H9 (cell line): ENCODE measurements at regions not wholly inside any gene's neighbourhood (a gene's known extent, or its start where the extent isn't known, plus 50 kb on each side); places are given as distances from the start of the nearest gene placed in this dataset.
A peak's percentile ranks its signal among the peaks of the same experiment; 100 is the strongest.

ENCODE experiments used
- DNase-seq: peaks from one replicate; pipeline ENCODE4 v3.0.0-alpha.2; 2017
- H2AFZ ChIP-seq: one replicate; pipeline ENCODE4 v1.6.1; 2013; ENCODE audit warnings: mild to moderate bottlenecking, low read length, control low read depth, moderate library complexity
- H2AK5ac ChIP-seq: 2 replicates; pipeline ENCODE4 v1.6.1; 2013; ENCODE audit warnings: low read length, control low read depth, mixed read lengths; ENCODE audit not compliant: insufficient read length
- H2BK120ac ChIP-seq: one replicate; pipeline ENCODE4 v1.6.1; 2013; ENCODE audit warnings: low read depth, mild to moderate bottlenecking, low read length, control low read depth, inconsistent platforms; ENCODE audit not compliant: poor library complexity, severe bottlenecking
- H2BK12ac ChIP-seq: 2 replicates; pipeline ENCODE4 v1.6.1; 2013; ENCODE audit warnings: low read length, control low read depth, mixed read lengths, low read depth; ENCODE audit not compliant: insufficient read length
- H2BK15ac ChIP-seq: 2 replicates; pipeline ENCODE4 v1.6.1; 2013; ENCODE audit warnings: low read depth, low read length, control low read depth
- H2BK20ac ChIP-seq: one replicate; pipeline ENCODE4 v1.6.1; 2013; ENCODE audit warnings: low read depth, mild to moderate bottlenecking, low read length, control low read depth, inconsistent platforms; ENCODE audit not compliant: poor library complexity, severe bottlenecking
- H2BK5ac ChIP-seq: 2 replicates; pipeline ENCODE4 v1.6.1; 2013; ENCODE audit warnings: low read length, control low read depth, mixed read lengths; ENCODE audit not compliant: insufficient read length
- H3K14ac ChIP-seq: 2 replicates; pipeline ENCODE4 v1.6.1; 2013; ENCODE audit warnings: low read length, control low read depth; ENCODE audit not compliant: insufficient read depth
- H3K18ac ChIP-seq: 2 replicates; pipeline ENCODE4 v1.6.1; 2013; ENCODE audit warnings: low read depth, mild to moderate bottlenecking, mixed read lengths, low read length, control low read depth; ENCODE audit not compliant: insufficient read length
- H3K23ac ChIP-seq: 2 replicates; pipeline ENCODE4 v1.6.1; 2013; ENCODE audit warnings: low read length, control low read depth, mixed read lengths, low read depth; ENCODE audit not compliant: insufficient read length
- H3K23me2 ChIP-seq: 2 replicates; pipeline ENCODE4 v1.6.1; 2013; ENCODE audit warnings: low read depth, mild to moderate bottlenecking, mixed read lengths, low read length, control low read depth; ENCODE audit not compliant: insufficient read length, poor library complexity, severe bottlenecking
- H3K27ac ChIP-seq: 2 replicates; pipeline ENCODE4 v1.5.1; 2013; ENCODE audit warnings: low read length, control low read depth, mixed read lengths, low read depth; ENCODE audit not compliant: insufficient read length
- H3K27me3 ChIP-seq: 2 replicates; pipeline ENCODE4 v1.6.1; 2013; ENCODE audit warnings: low read length, control low read depth, inconsistent platforms; ENCODE audit not compliant: insufficient read depth
- H3K4ac ChIP-seq: 2 replicates; pipeline ENCODE4 v1.6.1; 2013; ENCODE audit warnings: low read depth, mild to moderate bottlenecking, control low read depth, inconsistent platforms, low read length, moderate library complexity
- H3K4me1 ChIP-seq: 2 replicates; pipeline ENCODE4 v1.6.1; 2013; ENCODE audit warnings: low read length, control low read depth, inconsistent platforms; ENCODE audit not compliant: insufficient read depth
- H3K4me2 ChIP-seq: 2 replicates; pipeline ENCODE4 v1.6.1; 2013; ENCODE audit warnings: low read length, control low read depth, mixed read lengths; ENCODE audit not compliant: insufficient read length, insufficient read depth
- H3K56ac ChIP-seq: 2 replicates; pipeline ENCODE4 v1.6.1; 2013; ENCODE audit warnings: low read depth, mild to moderate bottlenecking, mixed read lengths, low read length, control low read depth; ENCODE audit not compliant: insufficient read length
- H3K79me1 ChIP-seq: 2 replicates; pipeline ENCODE4 v1.6.1; 2013; ENCODE audit warnings: low read depth, mild to moderate bottlenecking, moderate library complexity, low read length, control low read depth, inconsistent platforms; ENCODE audit not compliant: insufficient read depth, poor library complexity, severe bottlenecking
- H3K79me2 ChIP-seq: 2 replicates; pipeline ENCODE4 v1.6.1; 2013; ENCODE audit warnings: low read length, control low read depth, inconsistent platforms; ENCODE audit not compliant: insufficient read depth
- H3K9ac ChIP-seq: 2 replicates; pipeline ENCODE4 v1.6.1; 2013; ENCODE audit warnings: low read length, control low read depth, mixed read lengths; ENCODE audit not compliant: insufficient read length; ENCODE audit errors: extremely low read depth
- H3K9me3 ChIP-seq: one replicate; pipeline ENCODE4 v1.6.1; 2013; ENCODE audit warnings: low read depth, low read length, inconsistent platforms; ENCODE audit not compliant: control insufficient read depth
- H3T11ph ChIP-seq: one replicate; pipeline ENCODE4 v1.6.1; 2013; ENCODE audit warnings: mild to moderate bottlenecking, low read length, control low read depth, inconsistent platforms
- H4K20me1 ChIP-seq: one replicate; pipeline ENCODE4 v1.6.1; 2013; ENCODE audit not compliant: control insufficient read depth, insufficient read length, insufficient read depth
- H4K5ac ChIP-seq: 2 replicates; pipeline ENCODE4 v1.6.1; 2013; ENCODE audit warnings: low read depth, mild to moderate bottlenecking, mixed read lengths, low read length, control low read depth; ENCODE audit not compliant: insufficient read length
- H4K8ac ChIP-seq: replicated peaks from 2 replicates; pipeline ENCODE4 v1.6.1; 2013; ENCODE audit warnings: low read length, control low read depth, mixed read lengths, low read depth; ENCODE audit not compliant: insufficient read length
- H4K91ac ChIP-seq: 2 replicates; pipeline ENCODE4 v1.6.1; 2013; ENCODE audit warnings: low read depth, mild to moderate bottlenecking, moderate library complexity, mixed read lengths, low read length, control low read depth; ENCODE audit not compliant: insufficient read length
- H3K27ac Mint-ChIP-seq, 3 experiments: 2 replicates in 2 of 3; 3 replicates in 1 of 3; pipeline ENCODE4 v1.8.0; 2020 to 2021; ENCODE audit warnings: mixed read lengths in 3 of 3, mild to moderate bottlenecking in 1 of 3, moderate library complexity in 1 of 3
- H3K27me3 Mint-ChIP-seq: 2 replicates; pipeline ENCODE4 v1.8.0; 2021; ENCODE audit warnings: low read depth, mild to moderate bottlenecking, moderate library complexity, mixed read lengths
- H3K36me3 Mint-ChIP-seq, 3 experiments: 2 replicates in 2 of 3; 3 replicates in 1 of 3; pipeline ENCODE4 v1.8.0; 2020 to 2021; ENCODE audit warnings: low read depth in 3 of 3, mixed read lengths in 3 of 3; ENCODE audit not compliant: insufficient read depth in 1 of 3
- H3K4me1 Mint-ChIP-seq, 2 experiments: 2 replicates each; pipeline ENCODE4 v1.8.0; 2020; ENCODE audit warnings: mixed read lengths in 2 of 2
- H3K4me3 Mint-ChIP-seq, 2 experiments: 2 replicates in 1 of 2; 3 replicates in 1 of 2; pipeline ENCODE4 v1.8.0; 2020 to 2021; ENCODE audit warnings: mild to moderate bottlenecking in 2 of 2, mixed read lengths in 2 of 2, moderate library complexity in 1 of 2
- H3K9me3 Mint-ChIP-seq, 2 experiments: 2 replicates in 1 of 2; 3 replicates in 1 of 2; pipeline ENCODE4 v1.8.0; 2020; ENCODE audit warnings: mild to moderate bottlenecking in 2 of 2, mixed read lengths in 2 of 2, moderate library complexity in 1 of 2
- WGBS: extraction: QIAGEN DNeasy Blood & Tissue Kit; methylation state at CpG from one replicate; pipeline ENCODE4 v1.1.7; 2013; ENCODE audit warnings: missing lambda C conversion rate, low lambda C conversion rate, mixed read lengths; ENCODE audit not compliant: insufficient read length; ENCODE audit errors: extremely low coverage; 5-methylcytosine and 5-hydroxymethylcytosine counted together
- TF ChIP-seq, protein P1 (sequence below): fragments of 200-600 bp; sonication (generic); conservative IDR thresholded peaks from 3 replicates; pipeline ENCODE4 v1.8.0; 2021; ENCODE audit warnings: antibody characterized with exemption, mild to moderate bottlenecking

DNA sequence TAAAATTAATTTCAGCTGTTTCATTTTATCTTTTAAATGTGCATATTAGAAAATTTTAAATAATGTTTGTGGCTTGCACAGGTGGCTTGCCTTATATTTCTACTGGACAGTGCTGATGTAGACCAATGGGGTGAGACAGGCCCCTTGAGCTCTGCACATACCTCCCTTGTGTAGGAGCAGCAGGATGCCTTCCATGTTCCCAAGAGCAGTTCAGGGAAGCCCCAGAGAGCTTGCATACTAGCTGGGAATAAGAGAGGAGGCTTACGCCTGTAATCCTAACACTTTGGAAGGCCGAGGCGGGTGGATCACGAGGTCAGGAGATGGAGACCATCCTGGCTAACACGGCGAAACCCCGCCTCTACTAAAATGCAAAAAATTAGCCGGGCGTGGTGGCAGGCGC is 61.4 kb downstream of the RFPL4B start:
- H3K36me3 Mint-ChIP-seq: no peaks in the 10 kb centered on the region
- no CpG with 5 or more reads among the region's 10 CpGs for WGBS

More for the DNA sequence above, 61.4 kb downstream of the RFPL4B start:
- Mint-ChIP-seq H3K9me3 (no peaks in the 10 kb centered on the region), H3K4me3 (no peak overlapping the region), H3K27me3 (no peaks in the 10 kb centered on the region), H3K27ac (peak overlapping the region in 1 of 3 experiments; percentile 87; a peak in 2 of 7 replicates), H3K4me1 (peaks cover 15 to 39% of the 10 kb centered on the region in 2 experiments)
- H2BK12ac ChIP-seq: no peak overlapping the region
- no peaks in the 10 kb centered on the region for H3K79me2 ChIP-seq
- no peak overlapping the region for H4K91ac ChIP-seq
- no peak overlapping the region for H3K9ac ChIP-seq
- H2BK15ac ChIP-seq: no peak overlapping the region
- H3K27me3 ChIP-seq: no peaks in the 10 kb centered on the region
- no peak overlapping the region for H3T11ph ChIP-seq
- H3K4me1 ChIP-seq: peaks cover 3% of the 10 kb centered on the region; the same call in 1 of the 2 replicates
- DNase-seq: no peak
- no peaks in the 10 kb centered on the region for H3K23me2 ChIP-seq
- no peaks in the 10 kb centered on the region for H3K9me3 ChIP-seq
- no peak overlapping the region for H3K14ac ChIP-seq
- no peak overlapping the region for H4K5ac ChIP-seq
- H3K23ac ChIP-seq: no peak overlapping the region
- no peak overlapping the region for H2AFZ ChIP-seq
- H2BK120ac ChIP-seq: no peak overlapping the region
- no peak overlapping the region for H2BK20ac ChIP-seq
- no peak overlapping the region for H4K8ac ChIP-seq
- no peak overlapping the region for H2AK5ac ChIP-seq
- H3K4ac ChIP-seq: no peak overlapping the region
- no peaks in the 10 kb centered on the region for H4K20me1 ChIP-seq
- H3K56ac ChIP-seq: no peak overlapping the region
- TF ChIP-seq, protein P1, sequence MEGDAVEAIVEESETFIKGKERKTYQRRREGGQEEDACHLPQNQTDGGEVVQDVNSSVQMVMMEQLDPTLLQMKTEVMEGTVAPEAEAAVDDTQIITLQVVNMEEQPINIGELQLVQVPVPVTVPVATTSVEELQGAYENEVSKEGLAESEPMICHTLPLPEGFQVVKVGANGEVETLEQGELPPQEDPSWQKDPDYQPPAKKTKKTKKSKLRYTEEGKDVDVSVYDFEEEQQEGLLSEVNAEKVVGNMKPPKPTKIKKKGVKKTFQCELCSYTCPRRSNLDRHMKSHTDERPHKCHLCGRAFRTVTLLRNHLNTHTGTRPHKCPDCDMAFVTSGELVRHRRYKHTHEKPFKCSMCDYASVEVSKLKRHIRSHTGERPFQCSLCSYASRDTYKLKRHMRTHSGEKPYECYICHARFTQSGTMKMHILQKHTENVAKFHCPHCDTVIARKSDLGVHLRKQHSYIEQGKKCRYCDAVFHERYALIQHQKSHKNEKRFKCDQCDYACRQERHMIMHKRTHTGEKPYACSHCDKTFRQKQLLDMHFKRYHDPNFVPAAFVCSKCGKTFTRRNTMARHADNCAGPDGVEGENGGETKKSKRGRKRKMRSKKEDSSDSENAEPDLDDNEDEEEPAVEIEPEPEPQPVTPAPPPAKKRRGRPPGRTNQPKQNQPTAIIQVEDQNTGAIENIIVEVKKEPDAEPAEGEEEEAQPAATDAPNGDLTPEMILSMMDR: no peak
- no peaks in the 10 kb centered on the region for H3K79me1 ChIP-seq
- H2BK5ac ChIP-seq: no peak overlapping the region
- no peak overlapping the region for H3K27ac ChIP-seq
- no peak overlapping the region for H3K4me2 ChIP-seq
- H3K18ac ChIP-seq: no peak overlapping the region
